Retinal pigment epithelial cell (primary cell): ENCODE measurements at regions not wholly inside any gene's neighbourhood (a gene's known extent, or its start where the extent isn't known, plus 50 kb on each side); places are given as distances from the start of the nearest gene placed in this dataset.
A peak's percentile ranks its signal among the peaks of the same experiment; 100 is the strongest.

Source experiments
- DNase-seq: peaks from one replicate; pipeline ENCODE4 v3.0.0-alpha.2; 2010; ENCODE audit warnings: low read depth
- H3K4me3 ChIP-seq: 2 replicates; pipeline ENCODE4 v1.5.1; 2011; ENCODE audit warnings: mild to moderate bottlenecking, low read length, control low read depth, moderate library complexity
- TF ChIP-seq, protein P1 (sequence below): conservative IDR thresholded peaks from 2 replicates; pipeline ENCODE4 v1.5.1; 2011; ENCODE audit warnings: low read depth, low read length, control low read depth, inconsistent platforms

DNA sequence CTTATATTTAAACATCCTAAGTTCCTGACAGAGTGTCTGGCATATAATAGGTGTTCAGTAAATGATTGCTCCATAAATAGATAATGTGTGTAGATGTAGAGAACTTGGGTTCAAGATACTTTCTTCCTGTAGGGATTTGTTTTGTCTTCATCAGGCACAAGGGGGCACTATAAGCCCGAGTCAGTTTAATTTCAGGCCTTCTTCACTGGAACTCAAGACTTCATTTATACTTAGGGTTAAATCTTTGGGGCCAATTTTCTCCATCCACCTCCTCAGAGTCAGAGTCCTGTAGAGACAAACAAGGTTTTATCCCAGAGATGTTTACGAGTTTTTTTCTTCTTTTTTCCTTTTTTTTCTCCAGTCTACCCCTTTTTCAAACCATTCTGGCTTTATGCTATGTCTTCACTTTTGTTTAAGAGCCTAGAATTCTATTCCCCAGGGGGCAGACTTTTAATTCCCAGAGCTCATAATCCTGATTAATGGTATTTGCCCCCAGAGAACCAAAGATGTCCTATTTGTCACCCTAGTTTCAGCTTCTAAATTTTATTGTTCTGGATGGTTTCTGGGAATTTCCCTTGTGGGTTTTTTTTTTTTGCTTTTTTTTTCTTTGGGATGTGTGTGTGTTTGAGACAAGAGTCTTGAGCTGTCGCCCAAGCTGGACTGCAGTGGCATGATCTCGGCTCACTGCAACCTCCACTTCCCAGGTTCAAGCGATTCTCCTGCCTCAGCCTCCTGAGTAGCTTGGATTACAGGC lies 88.4 kb downstream of the HFE start:
- TF ChIP-seq, protein P1, sequence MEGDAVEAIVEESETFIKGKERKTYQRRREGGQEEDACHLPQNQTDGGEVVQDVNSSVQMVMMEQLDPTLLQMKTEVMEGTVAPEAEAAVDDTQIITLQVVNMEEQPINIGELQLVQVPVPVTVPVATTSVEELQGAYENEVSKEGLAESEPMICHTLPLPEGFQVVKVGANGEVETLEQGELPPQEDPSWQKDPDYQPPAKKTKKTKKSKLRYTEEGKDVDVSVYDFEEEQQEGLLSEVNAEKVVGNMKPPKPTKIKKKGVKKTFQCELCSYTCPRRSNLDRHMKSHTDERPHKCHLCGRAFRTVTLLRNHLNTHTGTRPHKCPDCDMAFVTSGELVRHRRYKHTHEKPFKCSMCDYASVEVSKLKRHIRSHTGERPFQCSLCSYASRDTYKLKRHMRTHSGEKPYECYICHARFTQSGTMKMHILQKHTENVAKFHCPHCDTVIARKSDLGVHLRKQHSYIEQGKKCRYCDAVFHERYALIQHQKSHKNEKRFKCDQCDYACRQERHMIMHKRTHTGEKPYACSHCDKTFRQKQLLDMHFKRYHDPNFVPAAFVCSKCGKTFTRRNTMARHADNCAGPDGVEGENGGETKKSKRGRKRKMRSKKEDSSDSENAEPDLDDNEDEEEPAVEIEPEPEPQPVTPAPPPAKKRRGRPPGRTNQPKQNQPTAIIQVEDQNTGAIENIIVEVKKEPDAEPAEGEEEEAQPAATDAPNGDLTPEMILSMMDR = peak; percentile 68
- H3K4me3 ChIP-seq = no peak overlapping the region
- no peak for DNase-seq

DNA sequence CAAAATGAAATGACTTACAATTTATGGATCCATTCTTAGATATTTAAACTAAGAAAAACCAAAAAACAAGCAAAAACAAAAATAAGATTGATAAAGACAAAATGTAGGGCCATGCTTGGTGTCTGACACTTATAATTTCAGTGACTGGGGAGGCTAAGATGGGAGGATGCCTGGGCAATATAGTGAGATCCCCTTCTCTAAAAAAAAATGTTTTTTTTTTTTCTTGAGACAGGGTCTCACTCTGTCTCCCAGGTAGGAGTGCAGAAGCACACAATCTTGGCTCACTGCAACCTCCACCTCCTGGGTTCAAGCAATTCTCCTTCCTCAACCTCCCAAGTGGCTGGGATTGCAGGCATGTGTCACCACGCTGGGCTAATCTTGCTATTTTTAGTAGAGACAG lies 92.4 kb downstream of the HFE start:
- no peak for DNase-seq
- TF ChIP-seq, protein P1 = no peak
- H3K4me3 ChIP-seq = no peak overlapping the region

DNA sequence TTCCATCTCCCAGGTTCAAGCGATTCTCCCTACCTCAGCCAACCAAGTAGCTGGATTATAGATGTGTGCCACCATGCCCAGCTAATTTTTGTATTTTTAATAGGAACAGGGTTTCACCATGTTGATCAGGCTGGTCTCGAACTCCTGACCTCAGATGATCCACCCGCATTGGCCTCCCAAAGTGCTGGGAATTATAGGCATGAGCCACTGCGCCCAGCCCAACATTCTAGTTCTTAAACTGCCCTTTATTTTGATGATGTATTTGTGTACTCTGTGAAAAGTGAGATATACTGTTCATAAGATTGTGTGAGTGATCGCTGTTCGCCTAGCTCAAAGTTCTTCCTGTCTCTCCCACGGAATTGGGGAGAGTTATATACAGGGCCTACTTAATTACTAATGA lies 93.1 kb downstream of the HFE start:
- no peak for DNase-seq
- TF ChIP-seq, protein P1 = no peak
- no peak overlapping the region for H3K4me3 ChIP-seq

DNA sequence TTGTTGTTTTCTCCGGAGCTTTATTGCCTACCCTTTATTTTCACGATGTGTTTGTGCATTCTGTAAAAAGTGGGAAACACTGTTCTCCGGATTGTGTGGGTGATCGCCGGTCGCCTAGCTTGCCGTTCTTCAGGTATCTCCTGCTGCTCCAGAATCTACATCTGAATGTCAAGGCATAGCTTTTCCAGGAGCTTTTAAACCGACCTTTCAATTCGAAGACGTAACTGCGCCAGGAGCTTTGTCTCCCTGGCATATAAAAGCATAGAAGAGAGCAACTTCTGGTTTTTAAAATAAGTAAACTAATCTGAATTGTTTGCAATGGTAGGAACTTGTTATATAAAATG lies 96.0 kb downstream of the HFE start:
- no peak for DNase-seq
- H3K4me3 ChIP-seq = peak overlapping the region; percentile 56
- TF ChIP-seq, protein P1 = no peak

DNA sequence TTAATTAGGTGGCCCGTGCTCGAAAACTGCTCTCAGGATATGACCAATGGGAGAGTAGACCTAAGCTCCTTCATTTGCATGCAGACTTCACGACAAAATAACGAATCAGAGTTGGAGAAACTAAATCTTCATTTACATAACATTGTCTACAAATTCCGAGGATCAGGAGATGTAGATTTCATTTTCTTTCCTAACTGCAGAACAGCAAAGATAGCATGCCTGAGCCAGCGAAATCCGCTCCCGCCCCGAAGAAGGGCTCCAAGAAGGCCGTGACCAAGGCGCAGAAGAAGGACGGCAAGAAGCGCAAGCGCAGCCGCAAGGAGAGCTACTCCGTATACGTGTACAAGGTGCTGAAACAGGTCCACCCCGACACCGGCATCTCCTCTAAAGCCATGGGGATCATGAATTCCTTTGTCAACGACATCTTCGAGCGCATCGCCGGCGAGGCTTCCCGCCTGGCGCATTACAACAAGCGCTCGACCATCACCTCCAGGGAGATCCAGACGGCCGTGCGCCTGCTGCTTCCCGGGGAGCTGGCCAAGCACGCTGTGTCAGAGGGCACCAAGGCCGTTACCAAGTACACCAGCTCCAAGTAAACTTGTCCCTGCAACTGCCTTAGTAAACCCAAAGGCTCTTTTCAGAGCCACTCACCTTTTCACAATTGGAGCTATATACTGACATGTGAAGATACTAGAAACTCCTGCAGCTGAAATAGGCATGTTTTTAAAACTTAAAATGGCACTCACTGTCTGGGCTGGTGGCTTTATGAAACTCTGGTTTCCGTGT lies 96.5 kb downstream of the HFE start:
- DNase-seq = no peak
- TF ChIP-seq, protein P1 = no peak
- peak overlapping the region; percentile 56 for H3K4me3 ChIP-seq

DNA sequence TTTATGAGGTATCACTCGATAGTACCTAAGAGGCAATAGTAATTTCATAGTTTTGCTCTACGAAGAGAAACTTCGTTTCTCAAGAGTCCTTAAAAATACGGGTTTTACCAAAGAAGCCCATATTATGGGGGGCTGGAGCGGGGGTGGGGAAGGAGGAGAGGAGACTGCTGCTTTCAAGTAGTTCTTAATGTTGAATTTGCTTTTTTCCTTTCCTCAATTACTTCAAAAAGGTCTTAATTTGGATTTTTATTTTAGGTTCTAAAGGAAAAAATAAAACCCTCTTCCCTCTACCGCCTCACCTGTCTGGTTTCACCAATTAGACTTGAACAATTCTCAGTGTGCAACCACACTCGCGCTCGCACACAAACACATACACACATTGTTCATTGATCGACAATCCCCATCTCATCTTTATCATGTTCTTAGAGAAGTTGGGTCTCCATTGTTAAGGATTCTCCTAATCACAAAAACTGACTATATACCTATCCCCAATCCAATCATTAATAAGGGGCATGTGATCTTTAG lies 97.2 kb downstream of the HFE start:
- TF ChIP-seq, protein P1 = no peak
- H3K4me3 ChIP-seq = peak overlapping the region; percentile 56
- DNase-seq = no peak
